ENCODE measurements at regions not wholly inside any gene's neighbourhood (a gene's known extent, or its start where the extent isn't known, plus 50 kb on each side); places are given as distances from the start of the nearest gene placed in this dataset.
"Not testable (repeated sequence)": the region's sequence is repeated elsewhere in the genome, so short reads cannot be mapped to it uniquely, and the experiment has no call there.

- no peak for DNase-seq
Measured at GRCh38 chr9:117775591-117775990, 71.4 kb downstream of the TLR4 start.

- DNase-seq, result no peak
Measured at GRCh38 chr9:117777823-117778222, 73.6 kb downstream of the TLR4 start.

DNA sequence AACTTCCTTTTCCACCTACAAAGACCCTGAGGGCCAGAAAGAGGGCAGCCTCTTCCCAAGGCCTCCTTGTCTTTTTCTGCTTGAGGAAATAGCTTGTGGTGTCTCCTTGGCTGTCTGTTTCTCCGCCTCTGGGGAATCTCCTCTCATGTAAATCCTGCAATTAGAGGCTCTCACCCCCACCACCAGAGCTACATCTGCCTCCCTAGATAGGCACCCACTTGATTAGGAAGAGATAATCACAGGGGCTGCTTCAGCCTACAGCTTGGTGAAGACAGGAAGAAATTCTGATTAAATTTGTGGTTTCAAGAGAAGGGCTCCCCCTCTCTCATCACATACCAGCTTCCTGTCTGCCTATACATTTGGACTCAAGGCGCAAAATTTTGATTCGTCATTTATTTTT is 75.6 kb downstream of the TLR4 start:
- no peak for DNase-seq

- peak; percentile 66 for DNase-seq
Measured at GRCh38 chr9:117782931-117783788, 79.0 kb downstream of the TLR4 start.

DNA sequence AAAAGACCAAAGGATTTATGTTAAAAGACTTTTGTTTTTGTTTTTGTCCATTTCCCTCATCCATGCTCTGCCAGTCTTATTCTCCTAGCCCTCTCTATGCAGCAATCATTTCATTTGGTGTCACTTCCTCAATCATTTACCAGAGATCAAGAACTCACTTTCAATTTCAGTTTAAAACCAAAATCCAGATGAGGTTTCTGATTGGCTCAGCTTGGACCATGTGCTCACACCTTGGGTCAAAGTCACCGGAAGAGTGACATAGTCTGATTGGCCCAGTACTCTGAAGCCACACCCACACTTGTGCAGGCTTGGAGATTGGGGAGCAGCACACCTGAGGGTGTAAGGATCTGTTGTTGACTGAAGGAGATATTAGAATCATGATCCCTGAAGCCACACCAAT is 79.6 kb downstream of the TLR4 start:
- DNase-seq, result no peak

DNA sequence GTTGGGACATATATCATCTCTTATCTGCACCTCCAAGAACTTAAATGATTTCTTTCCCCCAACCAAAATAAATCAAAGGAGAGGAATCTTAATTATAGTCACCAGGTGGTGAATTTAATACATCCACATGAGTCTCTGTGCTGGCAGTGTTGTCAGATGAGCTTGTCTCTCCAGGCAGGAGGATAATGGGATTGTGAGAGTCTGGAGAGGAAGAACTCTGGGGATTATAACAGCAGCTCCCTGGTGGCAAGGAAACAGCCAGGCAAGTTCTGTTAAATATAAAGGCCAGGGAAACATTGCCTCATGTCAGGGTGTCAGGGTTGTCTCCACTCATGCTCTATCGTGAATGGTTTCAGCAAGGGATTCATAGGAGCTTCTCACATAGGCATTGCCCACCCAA is 80.8 kb downstream of the TLR4 start:
- no peak for DNase-seq

GRCh38 chr9:117787746-117788145 is 83.5 kb downstream of the TLR4 start:
- no peak for DNase-seq

DNA sequence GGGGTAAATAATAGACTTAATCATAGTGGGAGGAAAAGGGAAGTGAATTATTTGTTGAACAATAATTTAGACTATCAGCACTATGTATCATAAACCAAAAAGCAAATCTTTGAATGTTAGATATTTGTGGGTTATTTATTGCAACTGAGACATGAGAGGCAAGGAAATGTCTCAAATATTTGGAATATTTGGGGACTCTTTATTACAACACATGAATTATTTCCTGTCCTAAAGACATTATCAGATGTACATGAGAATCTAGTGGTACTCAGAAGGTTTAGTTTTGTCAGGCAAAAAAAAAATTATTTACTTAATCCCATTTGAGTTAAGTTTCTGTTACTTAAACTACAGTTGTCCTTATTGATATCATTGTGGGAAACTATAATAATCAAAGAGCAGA is 91.1 kb downstream of the TLR4 start:
- DNase-seq, result no peak

DNA sequence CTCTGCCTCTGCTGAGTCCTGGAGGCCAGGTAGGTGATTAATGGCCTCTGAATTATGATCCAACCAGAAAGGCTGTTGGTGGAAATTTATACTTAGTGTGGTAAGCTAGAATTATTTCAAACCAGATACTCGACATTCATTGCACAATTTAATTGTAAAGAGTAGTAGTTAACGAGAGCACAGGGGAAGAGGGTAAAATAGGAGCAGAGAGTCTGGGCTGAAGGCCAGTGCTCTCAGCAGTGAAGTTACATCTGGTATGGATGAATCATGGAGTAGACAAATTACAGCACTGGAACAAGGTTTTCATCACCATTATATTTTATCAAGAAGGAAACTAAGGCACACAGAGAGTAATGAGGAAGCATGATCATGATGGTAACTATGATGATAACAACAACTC is 92.5 kb downstream of the TLR4 start:
- no peak for DNase-seq

- DNase-seq, result no peak
Measured at GRCh38 chr9:117800389-117800788, 96.2 kb downstream of the TLR4 start.

DNA sequence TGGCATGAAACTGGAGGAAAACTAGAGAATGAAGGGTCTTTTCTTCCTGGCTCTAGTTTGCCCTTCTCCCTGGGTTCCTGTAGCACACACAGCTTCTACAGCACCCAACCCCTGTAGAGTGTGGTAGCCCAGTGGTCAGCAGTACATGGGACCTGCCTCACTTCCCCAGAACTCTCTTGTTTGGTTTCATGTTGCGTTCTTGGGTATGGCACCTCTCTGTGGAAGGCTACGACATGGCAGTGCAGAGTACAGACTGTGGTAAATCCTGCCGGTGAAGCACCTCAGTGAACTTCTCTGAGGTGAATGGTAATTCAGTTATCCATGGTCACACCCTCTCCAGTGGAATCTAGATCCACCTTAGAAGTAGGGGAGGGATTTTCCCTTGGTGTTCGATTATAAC is 105.5 kb downstream of the TLR4 start:
- no peak for DNase-seq

DNA sequence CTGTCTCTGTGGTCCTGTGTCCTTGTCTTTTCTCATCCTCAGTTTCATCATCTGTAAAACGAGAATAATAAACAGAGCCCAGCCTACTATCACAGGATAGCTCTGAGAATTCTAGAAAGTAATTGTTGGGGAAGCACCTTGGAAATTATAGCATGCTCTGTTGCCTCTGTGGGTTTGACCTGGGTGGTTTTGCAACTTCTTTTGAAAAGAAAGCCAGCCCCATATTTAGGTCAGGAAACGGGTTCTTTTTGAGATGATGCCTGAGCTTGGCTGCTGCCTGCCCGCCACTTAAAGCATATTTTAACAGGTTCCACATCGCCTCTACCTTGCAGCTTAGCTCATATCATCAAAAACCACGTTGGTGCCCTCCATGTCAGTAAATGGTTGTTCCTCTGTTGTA is 111.1 kb downstream of the TLR4 start:
- no peak for DNase-seq

DNA sequence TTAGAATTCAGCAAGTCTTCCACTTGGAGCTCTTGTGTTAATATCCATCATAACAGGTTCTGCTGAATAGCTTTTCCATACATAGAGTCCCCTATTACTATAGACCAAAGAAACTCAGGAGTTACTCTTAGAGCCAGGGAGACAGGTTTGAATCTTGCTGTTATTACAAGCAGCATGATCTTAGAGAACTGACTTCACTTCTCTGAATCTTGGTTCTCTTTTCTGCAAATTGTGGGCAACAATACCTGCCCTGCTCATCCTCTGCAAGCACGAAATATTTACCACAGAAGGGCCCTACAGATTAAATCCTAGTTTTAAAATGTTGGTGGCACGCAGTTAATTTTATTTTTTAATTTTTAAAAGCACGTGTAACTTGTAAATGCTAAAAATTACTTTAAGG is 111.7 kb downstream of the TLR4 start:
- DNase-seq, result no peak

DNA sequence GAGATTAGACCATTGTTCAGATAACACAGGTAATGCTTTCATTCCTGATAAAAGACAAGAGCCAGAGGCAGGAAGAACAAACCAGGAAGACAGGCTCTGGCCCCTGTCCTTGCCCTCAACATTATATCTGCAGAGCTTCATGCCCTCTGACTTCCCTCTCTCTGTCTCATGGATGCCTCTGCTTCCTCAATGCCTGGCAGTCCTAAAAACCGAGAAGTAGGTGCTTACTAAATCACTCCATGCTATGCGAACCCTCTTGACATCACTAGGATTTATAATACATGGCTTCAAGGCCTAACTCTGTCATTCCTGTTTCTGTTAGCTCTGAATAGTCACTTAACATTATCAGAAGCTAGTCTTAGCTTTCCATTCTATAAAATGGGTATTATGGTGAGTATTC is 117.8 kb downstream of the TLR4 start:
- no peak for DNase-seq

GRCh38 chr9:117823576-117823975 is 119.4 kb downstream of the TLR4 start:
- no peak for DNase-seq

- no peak for DNase-seq
Measured at GRCh38 chr9:117825609-117826347, 121.6 kb downstream of the TLR4 start.

DNA sequence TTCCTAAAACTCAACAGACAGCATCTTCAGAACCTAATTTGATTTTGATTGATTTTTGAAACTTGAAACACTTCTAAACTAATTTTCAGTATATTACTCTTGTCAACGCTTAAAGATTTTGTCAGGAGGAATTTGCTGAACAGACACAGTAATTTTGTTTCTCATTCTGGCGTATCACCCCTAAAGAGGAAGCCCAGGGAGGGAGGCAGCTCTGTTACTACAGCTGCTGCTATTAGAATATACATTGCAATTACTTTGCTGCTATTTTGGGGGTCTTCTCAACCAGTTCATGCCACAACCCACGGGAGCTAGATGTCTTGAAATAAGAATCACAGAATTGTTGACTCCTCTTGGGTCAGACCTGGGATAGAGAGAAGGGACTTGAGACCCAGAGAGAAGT is 122.6 kb downstream of the TLR4 start:
- DNase-seq, result no peak

GRCh38 chr9:117827456-117827855 is 123.3 kb downstream of the TLR4 start:
- no peak for DNase-seq

DNA sequence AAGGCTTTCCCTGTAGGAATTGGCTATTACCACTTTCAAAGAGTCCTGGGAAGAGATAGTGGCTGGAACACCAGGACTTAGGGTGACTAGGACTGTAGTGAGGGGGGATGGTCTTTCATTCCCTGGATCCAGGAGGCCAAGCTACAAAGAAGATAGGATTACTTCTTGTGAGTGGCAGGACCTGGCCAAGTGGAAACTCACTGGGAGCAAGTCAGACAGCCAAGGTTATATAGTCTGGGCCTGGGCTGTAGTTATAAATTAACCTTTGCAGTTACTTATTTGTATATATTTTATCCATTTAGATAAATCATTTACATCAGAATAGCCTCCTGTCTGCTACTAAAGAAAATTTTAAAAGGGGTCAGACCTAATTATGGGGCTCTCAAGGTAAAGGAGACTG is 124.3 kb downstream of the TLR4 start:
- DNase-seq, result peak; percentile 9

- DNase-seq, result no peak
Measured at GRCh38 chr9:117835798-117836197, 131.6 kb downstream of the TLR4 start.

- no peak for DNase-seq
Measured at GRCh38 chr9:117839862-117840261, 135.7 kb downstream of the TLR4 start.

DNA sequence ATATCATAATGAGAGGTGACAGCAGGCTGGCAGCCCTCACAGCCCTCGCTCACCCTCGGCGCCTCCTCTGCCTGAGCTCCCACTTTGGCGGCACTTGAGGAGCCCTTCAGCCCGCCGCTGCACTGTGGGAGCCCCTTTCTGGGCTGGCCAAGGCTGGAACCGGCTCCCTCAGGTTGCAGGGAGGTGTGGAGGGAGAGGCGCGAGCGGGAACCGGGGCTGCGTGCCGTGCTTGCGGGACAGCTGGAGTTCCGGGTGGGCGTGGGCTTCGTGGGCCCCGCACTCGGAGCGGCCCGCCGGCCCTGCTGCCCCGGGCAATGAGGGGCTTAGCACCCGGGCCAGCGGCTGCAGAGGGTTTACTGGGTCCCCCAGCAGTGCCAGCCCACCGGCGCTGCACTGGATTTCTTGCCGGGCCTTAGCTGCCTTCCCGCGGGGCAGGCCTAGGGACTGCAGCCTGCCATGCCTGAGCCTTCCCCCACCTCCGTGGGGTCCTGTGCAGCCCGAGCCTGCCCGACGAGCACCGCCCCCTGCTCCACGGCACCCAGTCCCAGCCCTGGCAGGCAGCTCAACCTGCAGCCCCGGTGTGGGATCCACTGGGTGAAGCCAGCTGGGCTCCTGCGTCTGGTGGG is 147.7 kb downstream of the TLR4 start:
- not testable (repeated sequence) for DNase-seq

DNA sequence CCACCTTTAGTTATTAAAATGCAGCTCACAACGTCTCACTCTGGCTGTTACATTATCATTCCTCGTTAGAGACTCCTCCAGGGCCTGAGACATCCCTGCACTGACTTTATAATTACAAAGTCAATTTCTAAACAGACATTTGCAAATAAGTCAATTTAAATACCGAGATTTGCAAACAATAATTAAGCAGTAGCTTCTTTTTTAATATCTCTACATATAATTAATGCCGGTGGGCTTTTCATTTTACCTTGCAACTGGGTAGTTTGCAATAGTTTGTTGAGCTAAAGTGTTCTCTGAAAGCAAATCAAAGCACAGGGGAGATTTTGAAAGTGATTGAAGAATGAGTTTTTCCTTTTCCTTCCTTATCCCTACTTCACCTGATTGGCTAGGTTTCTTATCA is 154.4 kb downstream of the TLR4 start:
- no peak for DNase-seq

DNA sequence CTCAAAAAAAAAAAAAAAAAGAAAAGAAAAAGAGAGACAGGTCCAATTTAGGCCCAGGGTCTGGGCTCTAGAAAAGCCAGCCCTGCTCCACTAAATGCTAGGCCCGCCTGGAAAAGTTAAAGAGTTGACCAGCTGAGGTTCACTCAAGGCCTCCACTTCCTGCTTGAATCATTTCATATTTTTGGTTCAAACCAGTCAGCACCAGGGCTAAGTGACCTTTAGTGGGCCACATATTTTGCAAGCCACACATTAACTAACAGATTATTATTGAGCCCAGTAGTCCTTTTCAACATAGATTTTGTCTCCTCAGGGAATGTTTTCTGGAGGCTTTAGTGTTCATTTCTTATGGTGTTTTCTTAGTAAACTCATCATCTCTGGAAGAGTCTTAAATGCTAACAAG is 156.6 kb downstream of the TLR4 start:
- no peak for DNase-seq

Data from right kidney (tissue), 1 donor.